ENCODE measurements at regions not wholly inside any gene's neighbourhood (a gene's known extent, or its start where the extent isn't known, plus 50 kb on each side); places are given as distances from the start of the nearest gene placed in this dataset.

- no peak for TF ChIP-seq CTCF (IDR thresholded peaks at IDR 0.05 in 2 of 3, conservative IDR thresholded peaks at IDR 0.05 in 1 of 3; ENCODE audit: control insufficient read depth in 2 of 3, extremely low read depth in 1 of 3, insufficient read depth in 1 of 3, low read depth in 3 of 3, low read length in 3 of 3)
- no peak for TF ChIP-seq ZNF274 (IDR thresholded peaks at IDR 0.05; ENCODE audit: insufficient read depth, insufficient read length)
- TF ChIP-seq REST (IDR thresholded peaks at IDR 0.05; ENCODE audit: low read depth, low read length): no peak
- no peak for TF ChIP-seq MAX (IDR thresholded peaks at IDR 0.05; ENCODE audit: low read depth, low read length)
- no peak for TF ChIP-seq POLR2AphosphoS5 (IDR thresholded peaks at IDR 0.05; ENCODE audit: low read length)
- no peak for TF ChIP-seq POLR2A (IDR thresholded peaks at IDR 0.05; ENCODE audit: low read depth, low read length)
- TF ChIP-seq HCFC1 (IDR thresholded peaks at IDR 0.05; ENCODE audit: low read length): no peak
- TF ChIP-seq HDAC2 (IDR thresholded peaks at IDR 0.05): no peak
- no peak for TF ChIP-seq BCL3 (IDR thresholded peaks at IDR 0.05; ENCODE audit: borderline replicate concordance, insufficient read depth, low read depth, low read length, poor library complexity, severe bottlenecking)
- no peak for TF ChIP-seq EGR1 (IDR thresholded peaks at IDR 0.05; ENCODE audit: borderline replicate concordance in 1 of 2, low read depth in 2 of 2, low read length in 2 of 2)
- no peak for TF ChIP-seq NR2F1 (conservative IDR thresholded peaks at IDR 0.05)
- no peak for TF ChIP-seq ATF2 (IDR thresholded peaks at IDR 0.05; ENCODE audit: low read length)
- TF ChIP-seq CUX1 (IDR thresholded peaks at IDR 0.05; ENCODE audit: insufficient replicate concordance, low read depth, low read length): no peak
- no peak for TF ChIP-seq DPF2 (IDR thresholded peaks at IDR 0.05)
Observed at GRCh38 chr2:100703739-100704138, 116.2 kb upstream of the NPAS2 start.

Data from GM12878 (cell line).